ENCODE measurements at regions not wholly inside any gene's neighbourhood (a gene's known extent, or its start where the extent isn't known, plus 50 kb on each side); places are given as distances from the start of the nearest gene placed in this dataset.

DNA sequence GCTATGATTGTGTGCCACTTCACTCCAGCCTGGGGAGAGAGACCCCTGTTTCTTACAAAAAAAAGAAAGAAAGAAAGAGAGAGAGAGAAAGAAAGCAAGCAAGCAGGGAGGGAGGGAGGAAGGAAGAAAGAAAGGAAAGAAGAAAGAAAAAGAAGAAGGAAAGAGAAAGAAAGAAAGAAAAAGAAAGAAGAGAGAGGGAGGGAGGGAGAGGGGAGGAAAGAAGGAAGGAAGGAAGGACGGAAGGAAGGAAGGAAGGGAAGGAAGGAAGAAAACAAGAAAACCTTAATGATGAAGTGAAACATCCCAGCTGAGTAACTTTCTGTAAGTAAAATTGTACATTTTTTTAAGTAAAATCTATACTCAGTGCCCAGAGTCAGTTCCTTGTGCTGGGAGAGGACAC lies 75.5 kb upstream of the GLS start:
- Histone ChIP-seq H3K9ac (ENCODE audit: low read length) (no peak overlapping the region), H4K20me1 (ENCODE audit: low read length) (no peaks in the 10 kb centered on the region), H3K9me2 (replicated peaks; ENCODE audit: low read length) (no peaks in the 10 kb centered on the region), H3K27me3 (ENCODE audit: low read length) (no peaks in the 10 kb centered on the region), H2AFZ (ENCODE audit: low read length) (no peak overlapping the region), H3K36me3 (ENCODE audit: low read depth, low read length) (no peaks in the 10 kb centered on the region), H3K4me1 (ENCODE audit: insufficient read depth, low read length) (peaks cover 12% of the 10 kb centered on the region), H3K4me3 (ENCODE audit: low read length) (no peak overlapping the region), H3K9me3 (ENCODE audit: low read length) (no peaks in the 10 kb centered on the region), H3F3A (ENCODE audit: low read length, unreplicated experiment) (no peaks in the 10 kb centered on the region), H3K27ac (ENCODE audit: low read length) (no peak overlapping the region), H3K4me2 (ENCODE audit: low read length) (no peak overlapping the region), H3K79me2 (ENCODE audit: low read length) (no peaks in the 10 kb centered on the region)
- ChIA-PET CTCF (interaction anchor here (0.6 kb wide), 1 partner anchor 62 kb away, joined by 3 read pairs; no protein-coding TSS in a partner anchor), POLR2A (ENCODE audit: unreplicated experiment) (no interaction called here)
- DNase-seq, result no peak
- TF ChIP-seq, protein P1, sequence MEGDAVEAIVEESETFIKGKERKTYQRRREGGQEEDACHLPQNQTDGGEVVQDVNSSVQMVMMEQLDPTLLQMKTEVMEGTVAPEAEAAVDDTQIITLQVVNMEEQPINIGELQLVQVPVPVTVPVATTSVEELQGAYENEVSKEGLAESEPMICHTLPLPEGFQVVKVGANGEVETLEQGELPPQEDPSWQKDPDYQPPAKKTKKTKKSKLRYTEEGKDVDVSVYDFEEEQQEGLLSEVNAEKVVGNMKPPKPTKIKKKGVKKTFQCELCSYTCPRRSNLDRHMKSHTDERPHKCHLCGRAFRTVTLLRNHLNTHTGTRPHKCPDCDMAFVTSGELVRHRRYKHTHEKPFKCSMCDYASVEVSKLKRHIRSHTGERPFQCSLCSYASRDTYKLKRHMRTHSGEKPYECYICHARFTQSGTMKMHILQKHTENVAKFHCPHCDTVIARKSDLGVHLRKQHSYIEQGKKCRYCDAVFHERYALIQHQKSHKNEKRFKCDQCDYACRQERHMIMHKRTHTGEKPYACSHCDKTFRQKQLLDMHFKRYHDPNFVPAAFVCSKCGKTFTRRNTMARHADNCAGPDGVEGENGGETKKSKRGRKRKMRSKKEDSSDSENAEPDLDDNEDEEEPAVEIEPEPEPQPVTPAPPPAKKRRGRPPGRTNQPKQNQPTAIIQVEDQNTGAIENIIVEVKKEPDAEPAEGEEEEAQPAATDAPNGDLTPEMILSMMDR (conservative IDR thresholded peaks at IDR 0.05; ENCODE audit: low read depth, low read length), result no peak
- TF ChIP-seq EZH2phosphoT487 (IDR thresholded peaks at IDR 0.05; ENCODE audit: borderline replicate concordance, low read length) (no peak), EZH2 (IDR thresholded peaks at IDR 0.05; ENCODE audit: low read length, unreplicated experiment) (no peak)
- intact Hi-C loops (cut with micrococcal nuclease), result loop anchor here (2.0 to 10.0 kb wide), 3 partner anchors 37 to 480 kb away; no protein-coding TSS in a partner anchor
- ATAC-seq, result no peak
- no TSS peak for BruUV-seq (replicated peaks)

DNA sequence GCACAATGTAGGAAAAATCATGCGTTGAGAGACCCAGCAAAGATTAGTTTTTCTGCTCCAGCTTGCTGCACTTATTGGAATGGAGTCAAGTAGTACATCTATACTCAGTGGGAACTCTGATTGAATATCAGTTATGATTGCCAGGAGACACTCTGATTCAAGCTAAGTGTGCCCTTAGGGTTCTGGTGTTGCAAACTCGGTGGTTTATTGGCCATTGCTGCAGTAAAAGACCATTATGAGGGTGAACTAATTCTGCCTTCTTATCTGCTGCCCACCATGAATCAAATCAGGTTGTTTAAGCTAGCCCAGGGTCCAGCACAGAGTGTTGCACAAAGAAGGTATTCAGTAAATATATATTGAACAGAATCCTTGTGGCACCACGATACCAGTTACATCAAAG lies 74.8 kb upstream of the GLS start:
- Histone ChIP-seq H3F3A (ENCODE audit: low read length, unreplicated experiment) (no peaks in the 10 kb centered on the region), H3K4me2 (ENCODE audit: low read length) (no peak overlapping the region), H3K9me3 (ENCODE audit: low read length) (no peaks in the 10 kb centered on the region), H2AFZ (ENCODE audit: low read length) (no peak overlapping the region), H3K4me1 (ENCODE audit: insufficient read depth, low read length) (peaks cover 17% of the 10 kb centered on the region), H4K20me1 (ENCODE audit: low read length) (no peaks in the 10 kb centered on the region), H3K4me3 (ENCODE audit: low read length) (no peak overlapping the region), H3K27ac (ENCODE audit: low read length) (no peak overlapping the region), H3K36me3 (ENCODE audit: low read depth, low read length) (no peaks in the 10 kb centered on the region), H3K9me2 (replicated peaks; ENCODE audit: low read length) (no peaks in the 10 kb centered on the region), H3K9ac (ENCODE audit: low read length) (no peak overlapping the region), H3K79me2 (ENCODE audit: low read length) (no peaks in the 10 kb centered on the region), H3K27me3 (ENCODE audit: low read length) (no peaks in the 10 kb centered on the region)
- ChIA-PET CTCF (interaction anchor here (0.5 kb wide), 1 partner anchor 486 kb away, joined by 3 read pairs; the partner anchor contains the start of gene HIBCH), POLR2A (ENCODE audit: unreplicated experiment) (no interaction called here)
- no peak for DNase-seq
- no TSS peak for BruUV-seq (replicated peaks)
- ATAC-seq, result no peak
- intact Hi-C loops (cut with micrococcal nuclease), result loop anchor here (2.0 to 10.0 kb wide), 3 partner anchors 36 to 481 kb away; no protein-coding TSS in a partner anchor
- TF ChIP-seq, protein P1 (conservative IDR thresholded peaks at IDR 0.05; ENCODE audit: low read depth, low read length), result no peak
- TF ChIP-seq EZH2phosphoT487 (IDR thresholded peaks at IDR 0.05; ENCODE audit: borderline replicate concordance, low read length), result no peak
- no peak for TF ChIP-seq EZH2 (IDR thresholded peaks at IDR 0.05; ENCODE audit: low read length, unreplicated experiment)

DNA sequence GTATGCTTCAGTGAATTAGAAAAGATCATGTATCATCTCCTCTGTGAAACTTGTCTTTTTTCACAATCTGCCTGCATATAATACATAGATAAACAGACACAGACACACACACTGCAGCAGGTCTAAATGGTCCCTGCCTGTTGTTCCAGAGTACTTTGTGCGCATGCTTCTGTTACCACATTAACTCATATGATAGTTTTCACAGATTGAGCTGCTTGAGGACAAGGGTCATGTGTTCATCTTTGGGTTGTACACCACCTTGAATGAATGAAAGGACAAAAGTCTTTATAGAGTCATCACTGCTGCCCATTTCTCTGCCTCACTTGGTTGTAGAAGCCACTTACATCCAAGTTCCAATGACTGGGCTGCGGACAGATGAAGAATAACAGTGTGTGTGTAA lies 72.7 kb upstream of the GLS start:
- POLR2A ChIA-PET (ENCODE audit: unreplicated experiment), result no interaction called here
- DNase-seq (no peak), ATAC-seq (no peak)
- peaks cover 17% of the 10 kb centered on the region for H3K4me1 ChIP-seq (ENCODE audit: insufficient read depth, low read length)
- CTCF ChIA-PET, result no interaction called here
- no peaks in the 10 kb centered on the region for H4K20me1 ChIP-seq (ENCODE audit: low read length)
- TF ChIP-seq EZH2phosphoT487 (IDR thresholded peaks at IDR 0.05; ENCODE audit: borderline replicate concordance, low read length), result no peak
- no peak for TF ChIP-seq EZH2 (IDR thresholded peaks at IDR 0.05; ENCODE audit: low read length, unreplicated experiment)
- TF ChIP-seq, protein P1 (conservative IDR thresholded peaks at IDR 0.05; ENCODE audit: low read depth, low read length), result no peak
- no peaks in the 10 kb centered on the region for H3K9me3 ChIP-seq (ENCODE audit: low read length)
- no peak overlapping the region for H3K4me3 ChIP-seq (ENCODE audit: low read length)
- no peaks in the 10 kb centered on the region for H3K79me2 ChIP-seq (ENCODE audit: low read length)
- no peaks in the 10 kb centered on the region for H3F3A ChIP-seq (ENCODE audit: low read length, unreplicated experiment)
- no peaks in the 10 kb centered on the region for H3K9me2 ChIP-seq (replicated peaks; ENCODE audit: low read length)
- H2AFZ ChIP-seq (ENCODE audit: low read length), result no peak overlapping the region
- H3K36me3 ChIP-seq (ENCODE audit: low read depth, low read length), result no peaks in the 10 kb centered on the region
- no peak overlapping the region for H3K9ac ChIP-seq (ENCODE audit: low read length)
- H3K4me2 ChIP-seq (ENCODE audit: low read length), result no peak overlapping the region
- no peak overlapping the region for H3K27ac ChIP-seq (ENCODE audit: low read length)
- H3K27me3 ChIP-seq (ENCODE audit: low read length), result no peaks in the 10 kb centered on the region
- intact Hi-C loops (cut with micrococcal nuclease), result loop anchor here (5.0 to 10.0 kb wide), 2 partner anchors 34 to 483 kb away; no protein-coding TSS in a partner anchor
- BruUV-seq (replicated peaks), result no TSS peak
